HL-60 (cell line): ENCODE measurements at regions not wholly inside any gene's neighbourhood (a gene's known extent, or its start where the extent isn't known, plus 50 kb on each side); places are given as distances from the start of the nearest gene placed in this dataset.

ENCODE experiments used
- CTCF ChIP-seq: IDR thresholded peaks from one replicate; pipeline ENCODE4 v1.5.1; 2011; ENCODE audit warnings: low read length, control low read depth, inconsistent platforms; ENCODE audit not compliant: insufficient read depth
- POLR2AphosphoS5 ChIP-seq: IDR thresholded peaks from 2 replicates; pipeline ENCODE4 v1.6.1; 2012; ENCODE audit warnings: low read depth

- TF ChIP-seq CTCF (no peak), POLR2AphosphoS5 (no peak)
Observed at GRCh38 chr5:53397845-53398244, 82.6 kb upstream of the FST start.
